ENCODE measurements at regions not wholly inside any gene's neighbourhood (a gene's known extent, or its start where the extent isn't known, plus 50 kb on each side); places are given as distances from the start of the nearest gene placed in this dataset.

GRCh38 chr14:104353921-104354701 lies 215.7 kb downstream of the KIF26A start:
- no peak for TF ChIP-seq CTCF (IDR thresholded peaks at IDR 0.05; ENCODE audit: poor library complexity, severe bottlenecking)
- Histone ChIP-seq H3K27ac (ENCODE audit: poor library complexity, severe bottlenecking) (no peak overlapping the region), H3K27me3 (ENCODE audit: insufficient read depth, poor library complexity, severe bottlenecking) (peaks cover 21% of the 10 kb centered on the region), H3K4me3 (ENCODE audit: severe bottlenecking) (no peak overlapping the region), H3K4me1 (ENCODE audit: insufficient read depth, poor library complexity, severe bottlenecking) (no peaks in the 10 kb centered on the region), H3K9me3 (ENCODE audit: severe bottlenecking) (no peaks in the 10 kb centered on the region), H3K36me3 (ENCODE audit: low read depth) (no peaks in the 10 kb centered on the region)
- ATAC-seq (ENCODE audit: low read depth), result no peak
- DNase-seq (ENCODE audit: low spot score), result no peak

- H3K36me3 ChIP-seq (ENCODE audit: low read depth), result no peaks in the 10 kb centered on the region
- no peaks in the 10 kb centered on the region for H3K4me1 ChIP-seq (ENCODE audit: insufficient read depth, poor library complexity, severe bottlenecking)
- H3K4me3 ChIP-seq (ENCODE audit: severe bottlenecking), result no peak overlapping the region
- ATAC-seq (ENCODE audit: low read depth), result no peak
- peak; percentile 63 for DNase-seq (ENCODE audit: low spot score)
- H3K27ac ChIP-seq (ENCODE audit: poor library complexity, severe bottlenecking), result no peak overlapping the region
- H3K9me3 ChIP-seq (ENCODE audit: severe bottlenecking), result no peaks in the 10 kb centered on the region
- no peak for TF ChIP-seq CTCF (IDR thresholded peaks at IDR 0.05; ENCODE audit: poor library complexity, severe bottlenecking)
- peaks cover 14% of the 10 kb centered on the region for H3K27me3 ChIP-seq (ENCODE audit: insufficient read depth, poor library complexity, severe bottlenecking)
These were observed 217.0 kb downstream of the KIF26A start for GRCh38 chr14:104355101-104356019.

GRCh38 chr14:104356020-104356737 lies 217.8 kb downstream of the KIF26A start:
- Histone ChIP-seq H3K27ac (ENCODE audit: poor library complexity, severe bottlenecking) (no peak overlapping the region), H3K9me3 (ENCODE audit: severe bottlenecking) (no peaks in the 10 kb centered on the region), H3K4me1 (ENCODE audit: insufficient read depth, poor library complexity, severe bottlenecking) (no peaks in the 10 kb centered on the region), H3K36me3 (ENCODE audit: low read depth) (no peaks in the 10 kb centered on the region), H3K4me3 (ENCODE audit: severe bottlenecking) (no peak overlapping the region), H3K27me3 (ENCODE audit: insufficient read depth, poor library complexity, severe bottlenecking) (peaks cover 20% of the 10 kb centered on the region)
- no peak for TF ChIP-seq CTCF (IDR thresholded peaks at IDR 0.05; ENCODE audit: poor library complexity, severe bottlenecking)
- DNase-seq (ENCODE audit: low spot score) (peak; percentile 63), ATAC-seq (ENCODE audit: low read depth) (peak; percentile 15; the same call in 1 of the 3 replicates)

GRCh38 chr14:104356738-104357688 lies 218.6 kb downstream of the KIF26A start:
- Histone ChIP-seq H3K27ac (ENCODE audit: poor library complexity, severe bottlenecking) (no peak overlapping the region), H3K27me3 (ENCODE audit: insufficient read depth, poor library complexity, severe bottlenecking) (peaks cover 18% of the 10 kb centered on the region)

More at GRCh38 chr14:104356738-104357688, 218.6 kb downstream of the KIF26A start:
- H3K9me3 ChIP-seq (ENCODE audit: severe bottlenecking), result no peaks in the 10 kb centered on the region
- ATAC-seq (ENCODE audit: low read depth) (no peak), DNase-seq (ENCODE audit: low spot score) (peak; percentile 57)
- no peaks in the 10 kb centered on the region for H3K4me1 ChIP-seq (ENCODE audit: insufficient read depth, poor library complexity, severe bottlenecking)
- no peak for TF ChIP-seq CTCF (IDR thresholded peaks at IDR 0.05; ENCODE audit: poor library complexity, severe bottlenecking)
- H3K36me3 ChIP-seq (ENCODE audit: low read depth), result no peaks in the 10 kb centered on the region
- H3K4me3 ChIP-seq (ENCODE audit: severe bottlenecking), result no peak overlapping the region
